HUDEP-2 (cell line): ENCODE measurements at regions not wholly inside any gene's neighbourhood (a gene's known extent, or its start where the extent isn't known, plus 50 kb on each side); places are given as distances from the start of the nearest gene placed in this dataset.

Experiments
- DNase-seq, 76 experiments: peaks; one replicate each; lab custom pipeline; 2025; ENCODE audit not compliant: unreplicated experiment in 76 of 76; lab: John Stamatoyannopoulos, UW

GRCh38 chr4:108529102-108529501 lies 91.3 kb upstream of the RPL34 start:
- DNase-seq: no peak

GRCh38 chr4:108527723-108528122 lies 92.7 kb upstream of the RPL34 start:
- no peak for DNase-seq

GRCh38 chr4:108520807-108521206 lies 99.6 kb upstream of the RPL34 start:
- DNase-seq: no peak

- DNase-seq: no peak
Measured at GRCh38 chr4:108519911-108520601, 100.3 kb upstream of the RPL34 start.

GRCh38 chr4:108519208-108519833 lies 101.1 kb upstream of the RPL34 start:
- no peak for DNase-seq

- DNase-seq: no peak
Measured at GRCh38 chr4:108512615-108513505, 107.5 kb upstream of the RPL34 start.

GRCh38 chr4:108511618-108512017 lies 108.8 kb upstream of the RPL34 start:
- DNase-seq: no peak

GRCh38 chr4:108502356-108502755 lies 118.0 kb upstream of the RPL34 start:
- DNase-seq: no peak

GRCh38 chr4:108498925-108499324 lies 121.5 kb upstream of the RPL34 start:
- DNase-seq: no peak

GRCh38 chr4:108493596-108493931 lies 126.8 kb upstream of the RPL34 start:
- no peak for DNase-seq

GRCh38 chr4:108492816-108493595 lies 127.4 kb upstream of the RPL34 start:
- DNase-seq: peak in 21 of 76 experiments; percentile 1 to 59 (median 7)

- no peak for DNase-seq
Measured at GRCh38 chr4:108488865-108489264, 131.5 kb upstream of the RPL34 start.

GRCh38 chr4:108486046-108486445 lies 134.3 kb upstream of the RPL34 start:
- no peak for DNase-seq

- no peak for DNase-seq
Measured at GRCh38 chr4:108484187-108484586, 136.2 kb upstream of the RPL34 start.

GRCh38 chr4:108483650-108484049 lies 136.7 kb upstream of the RPL34 start:
- DNase-seq: no peak

- no peak for DNase-seq
Measured at GRCh38 chr4:108483079-108483478, 137.3 kb upstream of the RPL34 start.

- no peak for DNase-seq
Measured at GRCh38 chr4:108480881-108481280, 139.5 kb upstream of the RPL34 start.

- DNase-seq: no peak
Measured at GRCh38 chr4:108477527-108478108, 142.8 kb upstream of the RPL34 start.

GRCh38 chr4:108473163-108473720 lies 147.1 kb upstream of the RPL34 start:
- no peak for DNase-seq
